Cardiac muscle cell (in vitro differentiated cells and primary cell): ENCODE measurements at regions not wholly inside any gene's neighbourhood (a gene's known extent, or its start where the extent isn't known, plus 50 kb on each side); places are given as distances from the start of the nearest gene placed in this dataset.
A peak's percentile ranks its signal among the peaks of the same experiment; 100 is the strongest.

Experiments
- DNase-seq, 2 donors: peaks; one replicate each; pipeline versions ENCODE4 v3.0.0 to v3.0.0-alpha.2; 2010 to 2017; ENCODE audit warnings: low read depth in 1 of 2, low spot score in 1 of 2
- H3K27ac ChIP-seq: fragments of 200-600 bp; sonication (generic); 2 replicates; pipeline ENCODE4 v1.5.1; 2016
- H3K27me3 ChIP-seq: fragments of 200-600 bp; sonication (generic); 2 replicates; pipeline ENCODE4 v1.6.0; 2016; ENCODE audit warnings: control low read depth
- H3K36me3 ChIP-seq: fragments of 200-600 bp; sonication (generic); 2 replicates; pipeline ENCODE4 v1.5.1; 2016; ENCODE audit warnings: control low read depth
- H3K4me1 ChIP-seq: fragments of 200-600 bp; sonication (generic); 2 replicates; pipeline ENCODE4 v1.8.1; 2017; ENCODE audit warnings: low read depth, mild to moderate bottlenecking, mixed run types
- H3K4me3 ChIP-seq: fragments of 200-600 bp; sonication (generic); 2 replicates; pipeline ENCODE4 v1.5.1; 2016; ENCODE audit warnings: mild to moderate bottlenecking
- H3K9me3 ChIP-seq: fragments of 200-600 bp; sonication (generic); 2 replicates; pipeline ENCODE4 v1.5.1; 2017; ENCODE audit warnings: low read depth, mild to moderate bottlenecking, control low read depth
- TF ChIP-seq, protein P1 (sequence below): IDR thresholded peaks from 2 replicates; pipeline ENCODE4 v1.5.1; 2012; ENCODE audit warnings: low read depth, mild to moderate bottlenecking, low read length

DNA sequence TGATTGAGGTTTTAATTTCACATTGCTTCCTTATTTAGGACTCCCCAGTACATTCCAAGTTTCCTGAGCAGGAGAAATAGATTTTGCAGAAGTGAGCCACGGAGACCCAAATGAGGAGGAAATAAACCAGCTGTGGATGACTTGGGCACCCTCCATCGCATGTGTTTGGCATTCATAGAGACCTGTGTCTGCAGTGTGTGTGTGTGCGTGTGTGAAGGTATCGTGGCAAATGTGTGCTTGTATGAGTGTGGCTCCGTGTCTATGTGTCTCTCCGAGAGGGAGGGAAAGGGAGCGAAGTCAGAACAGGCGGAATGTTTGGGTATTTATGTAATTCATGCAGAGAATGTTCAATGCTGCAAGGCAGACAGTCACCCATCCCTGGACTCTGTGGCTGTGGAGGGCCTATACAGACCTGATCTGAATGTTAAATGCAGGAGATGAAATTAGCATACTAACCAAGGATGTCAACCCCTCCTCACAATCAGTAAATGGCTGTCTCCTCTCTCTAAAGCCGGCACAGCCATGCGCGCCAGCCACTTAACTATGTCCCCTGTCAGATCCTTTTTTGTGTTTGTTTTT lies 186.0 kb upstream of the ZFHX3 start:
- no peaks in the 10 kb centered on the region for H3K9me3 ChIP-seq
- peak in 1 of 2 donors; percentile 9 for DNase-seq
- no peaks in the 10 kb centered on the region for H3K27me3 ChIP-seq
- no peak overlapping the region for H3K4me3 ChIP-seq
- peaks cover 5% of the 10 kb centered on the region for H3K4me1 ChIP-seq
- no peak overlapping the region for H3K27ac ChIP-seq
- H3K36me3 ChIP-seq = no peaks in the 10 kb centered on the region
- TF ChIP-seq, protein P1, sequence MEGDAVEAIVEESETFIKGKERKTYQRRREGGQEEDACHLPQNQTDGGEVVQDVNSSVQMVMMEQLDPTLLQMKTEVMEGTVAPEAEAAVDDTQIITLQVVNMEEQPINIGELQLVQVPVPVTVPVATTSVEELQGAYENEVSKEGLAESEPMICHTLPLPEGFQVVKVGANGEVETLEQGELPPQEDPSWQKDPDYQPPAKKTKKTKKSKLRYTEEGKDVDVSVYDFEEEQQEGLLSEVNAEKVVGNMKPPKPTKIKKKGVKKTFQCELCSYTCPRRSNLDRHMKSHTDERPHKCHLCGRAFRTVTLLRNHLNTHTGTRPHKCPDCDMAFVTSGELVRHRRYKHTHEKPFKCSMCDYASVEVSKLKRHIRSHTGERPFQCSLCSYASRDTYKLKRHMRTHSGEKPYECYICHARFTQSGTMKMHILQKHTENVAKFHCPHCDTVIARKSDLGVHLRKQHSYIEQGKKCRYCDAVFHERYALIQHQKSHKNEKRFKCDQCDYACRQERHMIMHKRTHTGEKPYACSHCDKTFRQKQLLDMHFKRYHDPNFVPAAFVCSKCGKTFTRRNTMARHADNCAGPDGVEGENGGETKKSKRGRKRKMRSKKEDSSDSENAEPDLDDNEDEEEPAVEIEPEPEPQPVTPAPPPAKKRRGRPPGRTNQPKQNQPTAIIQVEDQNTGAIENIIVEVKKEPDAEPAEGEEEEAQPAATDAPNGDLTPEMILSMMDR = no peak

DNA sequence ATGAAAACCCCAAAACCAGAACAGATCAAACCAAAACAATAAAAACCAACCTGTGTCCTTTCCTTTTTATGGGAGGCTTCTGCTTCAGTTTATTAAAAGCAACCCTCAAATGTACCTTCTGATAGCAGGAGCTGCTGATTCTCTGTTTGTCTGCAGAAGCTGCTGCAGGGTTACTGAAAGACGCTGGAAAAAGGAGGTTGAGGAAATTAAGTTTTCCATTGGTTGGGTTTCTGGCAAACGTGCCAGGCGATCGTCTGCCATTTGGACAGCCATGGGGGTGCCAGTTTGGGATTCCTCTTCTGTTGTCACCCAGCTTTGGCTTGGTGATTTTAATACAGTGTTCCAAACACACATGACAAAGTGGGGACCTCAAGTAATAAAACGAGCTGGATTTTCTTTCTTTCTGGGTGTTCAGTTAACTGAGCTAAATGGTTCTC lies 185.4 kb upstream of the ZFHX3 start:
- no peaks in the 10 kb centered on the region for H3K36me3 ChIP-seq
- no peak overlapping the region for H3K27ac ChIP-seq
- TF ChIP-seq, protein P1 = no peak
- H3K4me1 ChIP-seq = peaks cover 9% of the 10 kb centered on the region
- H3K27me3 ChIP-seq = no peaks in the 10 kb centered on the region
- DNase-seq = no peak
- no peaks in the 10 kb centered on the region for H3K9me3 ChIP-seq
- no peak overlapping the region for H3K4me3 ChIP-seq

DNA sequence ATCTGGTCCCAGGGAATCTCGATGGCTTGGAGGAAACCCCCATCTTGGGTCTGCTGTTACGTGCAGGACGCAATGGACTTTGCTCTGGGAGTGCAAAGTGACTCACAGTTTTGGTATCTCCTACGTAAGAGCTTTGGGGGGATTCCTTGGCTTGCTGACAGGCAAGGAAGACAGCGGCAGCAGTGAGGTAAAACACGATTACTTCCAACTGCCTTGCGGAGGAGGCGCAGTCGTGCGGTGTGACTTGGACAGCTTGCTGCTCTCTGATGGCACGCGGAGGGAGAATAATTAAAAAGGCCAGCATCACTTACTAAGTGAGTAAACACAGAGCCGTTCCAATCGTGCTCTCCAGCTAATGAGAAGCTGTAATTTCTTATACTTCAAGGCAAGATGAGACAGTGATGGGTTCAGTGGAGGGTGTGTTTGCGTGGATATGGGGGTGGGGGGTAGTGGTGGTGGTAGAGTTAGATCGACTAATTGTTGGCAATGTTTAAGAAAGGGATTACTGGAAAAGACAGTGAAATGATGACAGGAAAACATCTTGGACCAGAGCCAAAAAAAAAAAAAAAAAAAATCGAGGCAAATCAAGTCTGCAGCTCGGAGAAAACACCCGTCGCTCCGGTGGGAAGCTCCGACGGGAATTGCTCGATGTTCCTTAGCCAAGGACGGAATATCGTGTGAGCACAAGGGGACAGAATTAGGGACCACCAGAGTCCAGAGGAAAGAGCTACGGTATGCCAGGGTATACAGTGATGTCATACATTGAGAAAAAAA lies 184.8 kb upstream of the ZFHX3 start:
- no peak overlapping the region for H3K4me3 ChIP-seq
- H3K27me3 ChIP-seq = no peaks in the 10 kb centered on the region
- H3K9me3 ChIP-seq = no peaks in the 10 kb centered on the region
- peaks cover 14% of the 10 kb centered on the region for H3K4me1 ChIP-seq
- H3K36me3 ChIP-seq = no peaks in the 10 kb centered on the region
- peak in 1 of 2 donors; percentile 98 for DNase-seq
- no peak overlapping the region for H3K27ac ChIP-seq
- TF ChIP-seq, protein P1 = peak; percentile 15

DNA sequence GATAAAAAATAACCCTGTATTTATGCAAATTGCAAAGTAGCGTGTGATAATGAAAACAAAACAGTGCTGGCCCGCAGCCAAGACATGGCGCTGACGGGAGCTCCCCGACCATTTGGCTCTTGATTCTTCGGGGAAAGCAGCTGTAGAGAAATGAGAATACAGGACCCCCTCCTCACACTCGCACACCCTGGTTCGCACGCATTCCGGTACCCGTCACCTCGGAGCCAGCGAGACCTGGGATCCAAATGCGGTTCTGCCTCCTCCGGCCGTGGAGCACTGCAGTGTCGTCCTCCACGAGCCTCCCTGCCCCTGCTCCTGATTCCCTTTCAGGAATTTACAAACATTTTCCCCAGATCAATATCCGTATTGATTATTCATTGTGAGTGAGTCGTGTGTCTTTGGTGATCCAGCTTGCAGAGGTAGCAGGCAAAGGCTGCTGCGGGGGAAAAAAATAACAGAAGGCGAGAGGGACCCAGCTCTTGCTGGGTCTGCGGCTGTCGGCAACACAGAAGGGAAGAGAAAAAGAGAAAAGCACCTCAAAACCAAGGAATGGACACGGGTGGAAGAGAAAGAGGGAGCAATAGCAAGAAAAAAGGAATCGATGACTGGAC lies 184.1 kb upstream of the ZFHX3 start:
- DNase-seq = peak in 1 of 2 donors; percentile 14
- Histone ChIP-seq H3K27ac (no peak overlapping the region), H3K9me3 (no peaks in the 10 kb centered on the region), H3K36me3 (no peaks in the 10 kb centered on the region), H3K27me3 (no peaks in the 10 kb centered on the region), H3K4me1 (peaks cover 14% of the 10 kb centered on the region), H3K4me3 (no peak overlapping the region)
- TF ChIP-seq, protein P1 = no peak

GRCh38 chr16:73231379-73231778 lies 183.5 kb upstream of the ZFHX3 start:
- Histone ChIP-seq H3K27me3 (no peaks in the 10 kb centered on the region), H3K36me3 (no peaks in the 10 kb centered on the region), H3K4me1 (peaks cover 14% of the 10 kb centered on the region), H3K9me3 (no peaks in the 10 kb centered on the region), H3K4me3 (no peak overlapping the region), H3K27ac (no peak overlapping the region)
- no peak for DNase-seq
- TF ChIP-seq, protein P1 = no peak
